ENCODE measurements at regions not wholly inside any gene's neighbourhood (a gene's known extent, or its start where the extent isn't known, plus 50 kb on each side); places are given as distances from the start of the nearest gene placed in this dataset.

GRCh38 chr4:153034681-153035080 lies 98.6 kb downstream of the FHDC1 start:
- no peak for DNase-seq

GRCh38 chr4:153036931-153037482 lies 100.9 kb downstream of the FHDC1 start:
- DNase-seq = no peak

GRCh38 chr4:153038623-153039311 lies 102.6 kb downstream of the FHDC1 start:
- no peak for DNase-seq

DNA sequence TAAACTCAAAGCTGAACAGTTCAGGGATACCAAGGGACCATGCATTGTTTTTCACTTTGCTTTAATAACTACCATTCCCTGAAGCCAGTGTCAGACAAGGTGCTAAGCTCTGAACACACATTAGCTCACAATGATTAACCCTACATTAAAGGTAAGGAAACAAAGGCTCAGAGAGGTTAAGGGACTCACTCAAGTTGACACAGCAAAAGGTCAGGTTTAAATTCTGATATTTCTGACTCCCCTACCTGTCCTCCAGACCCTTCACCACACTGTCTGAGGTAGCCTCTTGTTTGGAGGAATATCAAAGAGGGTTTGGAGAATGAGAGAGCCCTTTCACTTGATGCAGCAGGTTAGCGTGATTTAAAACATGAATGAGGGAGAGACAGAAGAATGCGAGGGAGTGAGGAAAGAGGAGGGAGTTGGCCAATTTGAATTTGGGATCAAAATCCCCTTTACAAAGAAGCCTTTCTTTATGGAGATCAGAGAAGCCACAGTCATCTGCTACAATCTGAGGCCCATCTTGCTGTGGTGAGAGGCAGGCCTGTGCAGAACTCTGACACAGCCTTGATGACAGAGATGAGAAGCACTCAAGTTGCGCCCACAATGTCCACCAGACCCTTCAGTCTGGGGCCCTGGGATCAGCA lies 103.5 kb downstream of the FHDC1 start:
- no peak for DNase-seq

- DNase-seq = no peak
These were observed 104.6 kb downstream of the FHDC1 start for GRCh38 chr4:153040677-153041076.

DNA sequence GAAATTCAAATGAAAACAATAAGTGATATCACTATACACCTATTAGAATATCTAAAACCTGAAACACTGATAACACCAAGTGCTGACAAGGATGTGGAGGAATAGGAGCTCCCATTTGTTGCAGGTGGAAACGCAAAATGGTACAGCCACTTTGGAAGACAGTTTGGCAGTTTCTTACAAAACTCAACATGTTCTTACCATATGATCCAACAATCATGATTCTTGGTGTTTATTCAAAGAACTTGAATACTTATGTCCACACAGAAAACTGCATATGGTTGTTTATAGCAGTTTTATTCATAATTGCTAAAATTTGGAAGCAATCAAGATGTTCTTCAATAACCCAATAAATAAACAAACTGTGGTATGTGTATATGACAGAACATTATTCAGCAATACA lies 107.9 kb downstream of the FHDC1 start:
- DNase-seq = no peak

GRCh38 chr4:153045111-153045982 lies 109.2 kb downstream of the FHDC1 start:
- DNase-seq = no peak

- no peak for DNase-seq
These were observed 122.5 kb downstream of the FHDC1 start for GRCh38 chr4:153058671-153059060.

GRCh38 chr4:153060196-153060595 lies 124.1 kb downstream of the FHDC1 start:
- DNase-seq = no peak

- no peak for DNase-seq
These were observed 125.8 kb downstream of the FHDC1 start for GRCh38 chr4:153061971-153062370.

DNA sequence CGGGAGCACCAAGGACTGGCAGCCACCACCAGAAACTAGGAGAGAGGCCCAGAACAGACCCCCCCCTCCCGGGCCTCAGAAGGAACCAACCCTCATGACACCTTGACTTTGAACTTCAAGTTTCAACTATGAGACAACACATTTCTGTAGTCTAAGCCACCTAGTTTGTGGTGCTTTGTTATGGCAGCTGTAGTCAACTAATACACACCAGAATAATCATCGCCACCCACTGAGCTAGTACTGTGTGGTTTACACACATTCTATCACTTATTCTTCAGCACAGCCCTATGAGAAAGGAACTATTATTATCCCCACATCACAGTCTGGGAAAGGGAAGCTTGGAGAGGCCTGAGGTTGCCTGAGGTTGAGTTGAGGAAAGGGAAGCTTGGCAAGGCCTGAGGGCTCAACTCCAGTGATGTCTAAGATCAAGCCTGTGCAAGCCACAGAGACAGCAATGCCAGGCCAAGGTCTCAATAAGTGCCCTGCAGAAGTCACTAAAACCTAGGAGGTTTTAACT lies 126.6 kb downstream of the FHDC1 start:
- DNase-seq = no peak

DNA sequence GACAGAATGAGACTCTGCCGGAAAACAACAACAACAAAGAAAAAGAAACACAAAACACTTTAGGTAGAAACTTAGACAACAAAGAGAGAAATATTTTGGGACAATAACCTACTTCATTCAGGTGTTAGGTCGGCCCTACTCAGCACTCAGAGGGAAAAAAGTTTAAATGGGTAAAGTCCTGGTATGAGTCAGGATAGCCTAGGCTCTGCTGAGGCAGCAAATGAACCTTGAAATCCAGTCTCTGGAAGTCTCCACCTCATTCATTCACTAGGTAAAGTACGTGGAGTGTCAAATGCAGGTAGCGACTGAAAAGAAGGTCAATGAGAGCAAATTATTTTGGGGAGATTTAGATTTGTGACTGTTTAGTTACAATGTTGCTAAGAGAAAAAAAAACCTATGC lies 127.4 kb downstream of the FHDC1 start:
- no peak for DNase-seq

- DNase-seq = no peak
These were observed 128.4 kb downstream of the FHDC1 start for GRCh38 chr4:153064571-153064970.

- no peak for DNase-seq
These were observed 129.2 kb downstream of the FHDC1 start for GRCh38 chr4:153065276-153065675.

- DNase-seq = no peak
These were observed 131.3 kb downstream of the FHDC1 start for GRCh38 chr4:153067376-153067775.

DNA sequence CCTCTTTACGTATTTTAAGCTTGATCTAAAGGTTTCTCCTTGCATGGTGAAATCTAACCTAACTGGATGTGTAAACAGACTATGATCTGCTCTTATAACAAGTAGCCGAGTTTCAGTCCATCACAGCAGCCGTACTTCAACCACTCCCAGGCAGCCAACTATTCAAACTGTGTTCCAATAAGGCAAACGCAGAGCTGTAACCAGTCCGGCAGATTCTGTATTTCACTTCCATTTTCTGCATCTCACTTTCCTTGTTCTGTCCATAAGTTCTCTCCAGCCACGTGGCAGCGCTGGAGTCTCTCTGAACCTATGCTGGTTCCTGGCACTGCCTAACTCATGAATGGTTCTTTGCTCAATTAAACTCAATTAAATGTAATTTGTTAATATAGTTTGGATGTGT lies 132.6 kb downstream of the FHDC1 start:
- no peak for DNase-seq

DNA sequence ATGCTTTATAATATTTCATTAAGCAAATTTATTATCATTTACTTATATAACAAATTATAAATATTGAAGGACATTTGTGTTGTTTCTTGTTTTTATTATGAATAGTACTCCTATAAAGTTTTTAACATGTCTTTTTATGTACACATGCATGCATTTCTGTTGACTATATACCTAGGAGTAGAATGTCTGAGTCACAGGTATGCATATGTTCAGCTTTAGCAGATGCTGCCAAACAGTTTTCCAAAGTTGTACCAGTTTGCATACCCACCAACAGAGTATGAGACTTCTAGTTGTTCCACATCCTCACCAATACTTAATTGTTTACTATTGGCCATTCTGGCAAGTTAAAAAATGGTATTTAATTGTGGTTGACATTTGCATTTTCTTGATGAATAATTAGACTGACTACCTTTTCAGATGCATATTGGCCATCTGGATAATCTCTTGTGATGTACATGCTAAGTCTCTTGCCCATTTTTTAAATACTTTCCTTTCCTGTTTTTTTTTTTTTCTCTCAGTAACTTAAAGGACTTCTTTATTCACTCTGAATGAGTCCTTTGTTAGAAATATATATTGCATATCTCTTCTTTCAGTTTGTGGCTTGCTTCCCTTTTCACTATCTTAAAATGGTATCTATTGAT lies 132.2 kb upstream of the TRIM2 start:
- no peak for DNase-seq

GRCh38 chr4:153072661-153073060 lies 131.6 kb upstream of the TRIM2 start:
- DNase-seq = no peak

DNA sequence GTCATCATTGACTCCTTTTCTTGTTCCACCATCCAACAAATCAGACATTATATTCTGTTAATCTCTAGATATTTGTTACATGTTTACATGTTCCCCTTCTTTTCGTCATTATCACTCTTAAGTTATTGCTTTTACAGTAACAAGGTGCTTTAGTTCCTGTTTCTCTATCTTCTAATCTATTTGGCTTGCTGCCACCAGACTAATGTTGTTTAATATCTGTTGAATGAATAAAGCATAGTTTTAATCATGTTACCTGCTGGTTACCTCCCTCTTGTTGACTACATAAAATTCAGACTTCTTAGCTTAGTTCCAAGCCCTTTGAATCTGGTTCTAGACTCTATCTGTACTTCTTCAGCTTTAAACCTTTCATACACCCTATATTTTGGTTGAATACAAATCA lies 129.8 kb upstream of the TRIM2 start:
- no peak for DNase-seq

- DNase-seq = no peak
These were observed 129.2 kb upstream of the TRIM2 start for GRCh38 chr4:153074936-153075630.

DNA sequence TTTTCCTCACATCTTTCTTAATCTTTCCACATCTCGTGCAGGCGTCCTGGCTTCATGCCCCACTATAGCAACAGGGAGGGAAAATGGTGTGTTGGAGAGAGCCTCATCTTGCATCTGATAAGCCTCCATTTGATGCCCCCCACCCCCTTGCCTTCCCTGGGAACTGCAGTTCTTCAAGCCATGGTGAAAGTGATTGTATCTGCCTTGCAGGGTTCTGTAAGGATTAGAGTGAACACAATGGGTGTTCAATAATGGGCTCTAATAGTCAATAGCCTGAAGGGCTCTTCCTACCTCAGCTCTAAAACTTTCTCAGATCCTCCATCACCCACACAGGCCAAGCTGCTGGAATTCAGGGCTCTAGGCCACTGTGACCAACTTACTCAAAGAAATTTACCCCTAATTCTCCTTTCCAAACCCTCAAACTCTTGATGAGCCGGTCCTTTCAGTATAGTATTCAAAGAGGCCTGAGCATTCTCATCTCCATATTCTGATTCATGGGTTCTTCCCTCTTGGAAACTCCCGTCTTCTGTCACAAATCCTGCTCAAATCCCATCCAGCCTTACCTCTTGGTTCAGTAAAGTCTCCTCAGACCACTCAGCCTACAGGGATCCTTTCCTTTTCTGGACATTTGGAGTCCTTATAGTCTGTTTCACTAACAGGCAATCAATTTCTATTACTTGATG lies 128.3 kb upstream of the TRIM2 start:
- no peak for DNase-seq

- no peak for DNase-seq
These were observed 127.4 kb upstream of the TRIM2 start for GRCh38 chr4:153076861-153077260.
